IMR-90 (cell line): ENCODE measurements at regions not wholly inside any gene's neighbourhood (a gene's known extent, or its start where the extent isn't known, plus 50 kb on each side); places are given as distances from the start of the nearest gene placed in this dataset.

Source experiments
- ATAC-seq: fragments of 200-7000 bp; cut with Tn5 transposase; 2 replicates; pipeline ENCODE4 v1.9.1; 2020; ENCODE audit warnings: low read depth, mild to moderate bottlenecking, moderate library complexity
- BruUV-seq: library from RNA; stranded (reverse); fragments of 400-500 nt; replicated peaks from 2 replicates; lab custom pipeline; 2021; lab: Mats Ljungman, UMichigan
- CTCF ChIA-PET: fragments of 300-600 bp; formaldehyde crosslinking; extraction: SDS; loops from one replicate; lab custom pipeline; 2021; ENCODE audit warnings: antibody characterized with exemption; lab: Yijun Ruan, JAX
- POLR2A ChIA-PET: fragments of 300-600 bp; sonication (Branson Sonifier 250); formaldehyde crosslinking; loops from one replicate; lab custom pipeline; 2022; ENCODE audit warnings: antibody characterized with exemption; ENCODE audit not compliant: unreplicated experiment; lab: Charles Lee
- DNase-seq: peaks from one replicate; pipeline ENCODE4 v3.0.0; 2013
- H2AFZ ChIP-seq: replicated peaks from 2 replicates; pipeline ENCODE3; 2013; ENCODE audit warnings: low read length, mild to moderate bottlenecking; ENCODE audit not compliant: poor library complexity
- H2AK5ac ChIP-seq: 2 replicates; pipeline ENCODE4 v1.6.1; 2013; ENCODE audit warnings: low read depth, low read length, inconsistent platforms
- H2AK9ac ChIP-seq: replicated peaks from 2 replicates; pipeline ENCODE3; 2013; ENCODE audit warnings: mild to moderate bottlenecking, low read depth, low read length, moderate library complexity; ENCODE audit not compliant: poor library complexity
- H2BK120ac ChIP-seq: 2 replicates; pipeline ENCODE4 v1.6.1; 2013; ENCODE audit warnings: low read depth, low read length, inconsistent platforms
- H2BK15ac ChIP-seq: 3 replicates; pipeline ENCODE4 v1.6.1; 2013; ENCODE audit warnings: low read depth, low read length, inconsistent platforms
- H2BK20ac ChIP-seq: 2 replicates; pipeline ENCODE4 v1.6.1; 2013; ENCODE audit warnings: low read depth, mild to moderate bottlenecking, inconsistent platforms, low read length, moderate library complexity
- H2BK5ac ChIP-seq: 2 replicates; pipeline ENCODE4 v1.6.1; 2013; ENCODE audit warnings: mild to moderate bottlenecking, low read depth, low read length, inconsistent platforms; ENCODE audit not compliant: poor library complexity, severe bottlenecking
- H3K14ac ChIP-seq: replicated peaks from 2 replicates; pipeline ENCODE4 v1.6.1; 2013; ENCODE audit warnings: low read depth, low read length, inconsistent platforms
- H3K18ac ChIP-seq: 2 replicates; pipeline ENCODE4 v1.6.1; 2013; ENCODE audit warnings: low read depth, low read length, control low read depth
- H3K23ac ChIP-seq: 2 replicates; pipeline ENCODE4 v1.6.1; 2013; ENCODE audit warnings: low read depth, low read length, inconsistent platforms
- H3K27ac ChIP-seq: 2 replicates; pipeline ENCODE4 v1.5.1; 2013; ENCODE audit warnings: mild to moderate bottlenecking, control low read depth, low read length; ENCODE audit not compliant: insufficient read depth
- H3K27me3 ChIP-seq: 2 replicates; pipeline ENCODE4 v1.6.1; 2013; ENCODE audit warnings: low read length; ENCODE audit not compliant: control insufficient read depth, insufficient read depth
- H3K36me3 ChIP-seq: 2 replicates; pipeline ENCODE4 v1.6.1; 2013; ENCODE audit warnings: low read length, mixed read lengths; ENCODE audit not compliant: control insufficient read depth, insufficient read depth
- H3K4ac ChIP-seq: 2 replicates; pipeline ENCODE4 v1.6.1; 2013; ENCODE audit warnings: low read depth, low read length, inconsistent platforms
- H3K4me1 ChIP-seq: 2 replicates; pipeline ENCODE4 v1.6.1; 2013; ENCODE audit warnings: low read length, mixed read lengths; ENCODE audit not compliant: control insufficient read depth, insufficient read depth
- H3K4me2 ChIP-seq: 2 replicates; pipeline ENCODE4 v1.6.1; 2013; ENCODE audit warnings: low read depth, mild to moderate bottlenecking, control low read depth, low read length, moderate library complexity
- H3K4me3 ChIP-seq: 2 replicates; pipeline ENCODE4 v1.5.1; 2013; ENCODE audit warnings: low read depth, mild to moderate bottlenecking, control low read depth, low read length, moderate library complexity; ENCODE audit not compliant: insufficient read depth
- H3K56ac ChIP-seq: 2 replicates; pipeline ENCODE4 v1.6.1; 2013; ENCODE audit warnings: low read length, inconsistent platforms; ENCODE audit not compliant: insufficient read depth; ENCODE audit errors: extremely low read depth
- H3K79me1 ChIP-seq, 2 experiments: 2 replicates each; pipeline ENCODE4 v1.6.1; 2013; ENCODE audit warnings: low read length in 2 of 2, inconsistent platforms in 1 of 2, low read depth in 1 of 2
- H3K9ac ChIP-seq: 2 replicates; pipeline ENCODE4 v1.6.1; 2013; ENCODE audit warnings: low read depth, low read length, control low read depth
- H3K9me1 ChIP-seq: 2 replicates; pipeline ENCODE4 v1.6.1; 2013; ENCODE audit warnings: low read length, inconsistent platforms; ENCODE audit not compliant: insufficient read depth
- H3K9me3 ChIP-seq: 2 replicates; pipeline ENCODE4 v1.6.1; 2013; ENCODE audit warnings: low read length; ENCODE audit not compliant: control insufficient read depth, insufficient read depth
- H4K20me1 ChIP-seq: 2 replicates; pipeline ENCODE4 v1.6.1; 2013; ENCODE audit warnings: low read length, inconsistent platforms; ENCODE audit not compliant: insufficient read depth
- H4K5ac ChIP-seq: 2 replicates; pipeline ENCODE4 v1.6.1; 2013; ENCODE audit warnings: mild to moderate bottlenecking, low read depth, low read length, control low read depth
- H4K8ac ChIP-seq, 2 experiments: 2 replicates each; pipeline ENCODE4 v1.6.1; 2013; ENCODE audit warnings: low read depth in 2 of 2, low read length in 2 of 2, control low read depth in 1 of 2, inconsistent platforms in 1 of 2
- H4K91ac ChIP-seq: 2 replicates; pipeline ENCODE4 v1.6.1; 2013; ENCODE audit warnings: low read depth, low read length, inconsistent platforms; ENCODE audit not compliant: insufficient read depth
- BHLHE40 ChIP-seq: fragments of 150-350 bp; IDR thresholded peaks from 2 replicates; pipeline ENCODE4 v1.6.1; 2016; ENCODE audit warnings: mild to moderate bottlenecking, low read depth, low read length
- CHD1 ChIP-seq: IDR thresholded peaks from 2 replicates; pipeline ENCODE4 v1.6.1; 2012; ENCODE audit warnings: low read depth, low read length, improper control_type of control experiment
- MAFK ChIP-seq: IDR thresholded peaks from 2 replicates; pipeline ENCODE4 v1.6.1; 2012; ENCODE audit warnings: low read depth, low read length, improper control_type of control experiment
- NFE2L2 ChIP-seq: fragments of 150-350 bp; IDR thresholded peaks from 2 replicates; pipeline ENCODE4 v1.6.1; 2016; ENCODE audit warnings: low read depth, mild to moderate bottlenecking, low read length
- POLR2A ChIP-seq: IDR thresholded peaks from 2 replicates; pipeline ENCODE4 v1.6.1; 2012; ENCODE audit warnings: mild to moderate bottlenecking, low read depth, low read length
- WGBS, 2 experiments: methylation state at CpG; one replicate each; pipeline versions ENCODE4 v1.1.5 to v1.1.7; 2013; ENCODE audit warnings: missing lambda C conversion rate in 2 of 2; ENCODE audit not compliant: insufficient read length in 1 of 2; ENCODE audit errors: extremely low coverage in 2 of 2; 5-methylcytosine and 5-hydroxymethylcytosine counted together
- dilution Hi-C: fragments of 300-500 bp; cut with HindIII; formaldehyde crosslinking; loops from one replicate; pipeline ENCODE4 v1.14.3; 2018; ENCODE audit warnings: low sequenced_read_pairs; ENCODE audit not compliant: unreplicated experiment
- in situ Hi-C: fragments of 300-500 bp; cut with MboI; formaldehyde crosslinking; loops from 3 replicates; pipeline ENCODE4 v1.14.3; 2019; ENCODE audit warnings: low sequenced_read_pairs, inconsistent platforms, mixed read lengths
- intact Hi-C: fragments of 100-400 bp; cut with micrococcal nuclease; formaldehyde crosslinking; loops from 2 replicates; pipeline ENCODE4 v1.10.0; 2022
- TF ChIP-seq, protein P1 (sequence below): conservative IDR thresholded peaks from 2 replicates; pipeline ENCODE4 v1.5.1; 2012; ENCODE audit warnings: mild to moderate bottlenecking, low read depth, low read length, improper control_type of control experiment
- TF ChIP-seq, protein P2 (sequence below): fragments of 150-350 bp; IDR thresholded peaks from 2 replicates; pipeline ENCODE4 v1.6.1; 2017; ENCODE audit warnings: mild to moderate bottlenecking, antibody characterized with exemption, low read length, low read depth

DNA sequence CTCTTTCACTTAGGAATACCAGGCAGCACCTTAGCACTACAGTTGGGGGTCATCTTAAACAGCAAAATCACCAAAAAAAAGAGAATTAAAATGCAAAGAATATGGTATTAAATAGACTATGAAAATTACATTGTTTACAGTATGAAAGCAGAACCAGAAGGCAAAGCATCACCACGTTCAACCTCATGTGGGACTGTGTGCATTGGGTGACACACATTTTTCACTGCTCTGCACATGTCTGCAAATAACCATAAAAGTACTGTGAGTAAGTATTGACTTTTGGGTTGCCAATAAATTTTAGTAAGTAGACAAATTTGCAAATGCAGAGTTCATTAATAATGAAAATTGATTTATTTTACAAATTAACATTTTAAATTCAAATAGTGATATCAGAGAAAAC lies 232.1 kb upstream of the ZWINT start:
- ATAC-seq (no peak), DNase-seq (no peak)
- Histone ChIP-seq H4K20me1 (no peaks in the 10 kb centered on the region), H2BK20ac (no peak overlapping the region), H3K9me3 (no peaks in the 10 kb centered on the region), H3K14ac (no peak overlapping the region), H2BK15ac (no peak overlapping the region), H2BK5ac (no peak overlapping the region), H3K9me1 (no peaks in the 10 kb centered on the region), H2AFZ (no peak overlapping the region), H4K91ac (no peak overlapping the region), H3K56ac (no peak overlapping the region), H3K4me3 (no peak overlapping the region), H3K4me2 (no peak overlapping the region), H3K4me1 (no peaks in the 10 kb centered on the region), H2BK120ac (no peak overlapping the region), H3K18ac (no peak overlapping the region), H3K9ac (no peak overlapping the region), H3K27ac (no peak overlapping the region), H3K79me1 (no peaks in the 10 kb centered on the region), H4K8ac (no peak overlapping the region), H2AK9ac (no peak overlapping the region), H4K5ac (no peak overlapping the region), H3K36me3 (no peaks in the 10 kb centered on the region), H3K4ac (no peak overlapping the region), H2AK5ac (no peak overlapping the region), H3K23ac (no peak overlapping the region), H3K27me3 (no peaks in the 10 kb centered on the region)
- intact Hi-C loops = no loop called here
- in situ Hi-C loops = no loop called here
- POLR2A ChIA-PET = no interaction called here
- no peak for TF ChIP-seq BHLHE40
- TF ChIP-seq, protein P1, sequence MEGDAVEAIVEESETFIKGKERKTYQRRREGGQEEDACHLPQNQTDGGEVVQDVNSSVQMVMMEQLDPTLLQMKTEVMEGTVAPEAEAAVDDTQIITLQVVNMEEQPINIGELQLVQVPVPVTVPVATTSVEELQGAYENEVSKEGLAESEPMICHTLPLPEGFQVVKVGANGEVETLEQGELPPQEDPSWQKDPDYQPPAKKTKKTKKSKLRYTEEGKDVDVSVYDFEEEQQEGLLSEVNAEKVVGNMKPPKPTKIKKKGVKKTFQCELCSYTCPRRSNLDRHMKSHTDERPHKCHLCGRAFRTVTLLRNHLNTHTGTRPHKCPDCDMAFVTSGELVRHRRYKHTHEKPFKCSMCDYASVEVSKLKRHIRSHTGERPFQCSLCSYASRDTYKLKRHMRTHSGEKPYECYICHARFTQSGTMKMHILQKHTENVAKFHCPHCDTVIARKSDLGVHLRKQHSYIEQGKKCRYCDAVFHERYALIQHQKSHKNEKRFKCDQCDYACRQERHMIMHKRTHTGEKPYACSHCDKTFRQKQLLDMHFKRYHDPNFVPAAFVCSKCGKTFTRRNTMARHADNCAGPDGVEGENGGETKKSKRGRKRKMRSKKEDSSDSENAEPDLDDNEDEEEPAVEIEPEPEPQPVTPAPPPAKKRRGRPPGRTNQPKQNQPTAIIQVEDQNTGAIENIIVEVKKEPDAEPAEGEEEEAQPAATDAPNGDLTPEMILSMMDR = no peak
- TF ChIP-seq POLR2A = no peak
- TF ChIP-seq, protein P2, sequence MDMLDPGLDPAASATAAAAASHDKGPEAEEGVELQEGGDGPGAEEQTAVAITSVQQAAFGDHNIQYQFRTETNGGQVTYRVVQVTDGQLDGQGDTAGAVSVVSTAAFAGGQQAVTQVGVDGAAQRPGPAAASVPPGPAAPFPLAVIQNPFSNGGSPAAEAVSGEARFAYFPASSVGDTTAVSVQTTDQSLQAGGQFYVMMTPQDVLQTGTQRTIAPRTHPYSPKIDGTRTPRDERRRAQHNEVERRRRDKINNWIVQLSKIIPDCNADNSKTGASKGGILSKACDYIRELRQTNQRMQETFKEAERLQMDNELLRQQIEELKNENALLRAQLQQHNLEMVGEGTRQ = no peak
- no peak for TF ChIP-seq NFE2L2
- TF ChIP-seq MAFK = no peak
- TF ChIP-seq CHD1 = no peak
- CTCF ChIA-PET = no interaction called here
- dilution Hi-C loops = no loop called here
- no TSS peak for BruUV-seq
- no CpG with 5 or more reads among the region's 1 CpG for WGBS, 2 experiments
